HEK293T (cell line): ENCODE measurements at regions not wholly inside any gene's neighbourhood (a gene's known extent, or its start where the extent isn't known, plus 50 kb on each side); places are given as distances from the start of the nearest gene placed in this dataset.
A peak's percentile ranks its signal among the peaks of the same experiment; 100 is the strongest.

ENCODE experiments used
- CTCF ChIA-PET: fragments of 350-600 bp; formaldehyde crosslinking; extraction: SDS; loops from one replicate; lab custom pipeline; 2021; ENCODE audit warnings: antibody characterized with exemption, inconsistent platforms; lab: Yijun Ruan, JAX
- POLR2A ChIA-PET: fragments of 350-600 bp; formaldehyde crosslinking; extraction: SDS; loops from one replicate; lab custom pipeline; 2020; ENCODE audit warnings: antibody characterized with exemption, inconsistent platforms; lab: Yijun Ruan, JAX
- DNase-seq: peaks from one replicate; pipeline ENCODE4 v3.0.0; 2012; ENCODE audit warnings: mixed read lengths; ENCODE audit errors: extremely low spot score
- ARNT ChIP-seq: fragments of 450-650 bp; IDR thresholded peaks from 2 replicates; pipeline ENCODE4 v1.6.1; 2017; ENCODE audit warnings: mild to moderate bottlenecking
- BHLHE40 ChIP-seq: fragments of 450-650 bp; IDR thresholded peaks from 2 replicates; pipeline ENCODE4 v1.6.1; 2016; ENCODE audit warnings: mild to moderate bottlenecking, moderate library complexity, borderline replicate concordance
- CTBP1 ChIP-seq: fragments of 450-650 bp; IDR thresholded peaks from 2 replicates; pipeline ENCODE4 v1.6.1; 2016; ENCODE audit warnings: borderline replicate concordance
- ELF4 ChIP-seq: fragments of 450-650 bp; IDR thresholded peaks from 2 replicates; pipeline ENCODE4 v1.6.1; 2017; ENCODE audit warnings: antibody characterized with exemption
- FOXA1 ChIP-seq: fragments of 450-650 bp; IDR thresholded peaks from 2 replicates; pipeline ENCODE4 v1.6.1; 2016; ENCODE audit warnings: mild to moderate bottlenecking
- FOXK2 ChIP-seq: fragments of 450-650 bp; IDR thresholded peaks from 2 replicates; pipeline ENCODE4 v1.6.1; 2016; ENCODE audit warnings: mild to moderate bottlenecking
- FOXM1 ChIP-seq: fragments of 450-650 bp; IDR thresholded peaks from 2 replicates; pipeline ENCODE4 v1.6.1; 2017; ENCODE audit warnings: mild to moderate bottlenecking, borderline replicate concordance
- HDGF ChIP-seq: fragments of 450-650 bp; IDR thresholded peaks from 2 replicates; pipeline ENCODE4 v1.6.1; 2017; ENCODE audit warnings: antibody characterized with exemption, borderline replicate concordance
- L3MBTL2 ChIP-seq: fragments of 450-650 bp; conservative IDR thresholded peaks from 2 replicates; pipeline ENCODE4 v1.6.1; 2016; ENCODE audit warnings: mild to moderate bottlenecking
- LEF1 ChIP-seq: fragments of 450-650 bp; IDR thresholded peaks from 2 replicates; pipeline ENCODE4 v1.6.1; 2017; ENCODE audit warnings: mild to moderate bottlenecking, borderline replicate concordance
- NFRKB ChIP-seq: fragments of 450-650 bp; IDR thresholded peaks from 2 replicates; pipeline ENCODE4 v1.6.1; 2016; ENCODE audit warnings: mild to moderate bottlenecking, moderate library complexity
- PKNOX1 ChIP-seq: fragments of 450-650 bp; IDR thresholded peaks from 2 replicates; pipeline ENCODE4 v1.6.1; 2016
- SP1 ChIP-seq: fragments of 450-650 bp; IDR thresholded peaks from 2 replicates; pipeline ENCODE4 v1.6.1; 2017
- SUZ12 ChIP-seq: fragments of 450-650 bp; IDR thresholded peaks from 2 replicates; pipeline ENCODE4 v1.6.1; 2016; ENCODE audit warnings: mild to moderate bottlenecking
- TARDBP ChIP-seq: fragments of 450-650 bp; IDR thresholded peaks from 2 replicates; pipeline ENCODE4 v1.6.1; 2016
- ZNF384 ChIP-seq: fragments of 450-650 bp; IDR thresholded peaks from 2 replicates; pipeline ENCODE4 v1.6.1; 2016

GRCh38 chr1:81288689-81289088, 512.0 kb upstream of the ADGRL2 start:
- DNase-seq, result no peak
- CTCF ChIA-PET, result no interaction called here
- no peak for TF ChIP-seq ZNF384
- POLR2A ChIA-PET, result no interaction called here

GRCh38 chr1:81287411-81288080, 513.2 kb upstream of the ADGRL2 start:
- no peak for TF ChIP-seq L3MBTL2
- no peak for TF ChIP-seq TARDBP
- no peak for TF ChIP-seq ZNF384
- TF ChIP-seq NFRKB, result no peak
- TF ChIP-seq CTBP1, result no peak
- no peak for TF ChIP-seq PKNOX1
- TF ChIP-seq SUZ12, result no peak
- no peak for TF ChIP-seq FOXK2
- TF ChIP-seq SP1, result no peak
- TF ChIP-seq FOXM1, result no peak
- no peak for TF ChIP-seq FOXA1
- no peak for TF ChIP-seq ELF4
- DNase-seq, result no peak
- ChIA-PET POLR2A (no interaction called here), CTCF (no interaction called here)

- POLR2A ChIA-PET, result no interaction called here
- TF ChIP-seq CTBP1 (no peak), BHLHE40 (no peak), ZNF384 (no peak), LEF1 (no peak), NFRKB (no peak), FOXA1 (no peak), SP1 (no peak)
- CTCF ChIA-PET, result no interaction called here
- DNase-seq, result no peak
These were observed 530.7 kb upstream of the ADGRL2 start for GRCh38 chr1:81270051-81270450.

- POLR2A ChIA-PET, result no interaction called here
- TF ChIP-seq FOXA1 (no peak), NFRKB (no peak), SUZ12 (no peak), PKNOX1 (no peak; the same call in 1 of the 2 replicates), FOXM1 (no peak), LEF1 (no peak), BHLHE40 (no peak)
- CTCF ChIA-PET, result no interaction called here
- no peak for DNase-seq
These were observed 535.8 kb upstream of the ADGRL2 start for GRCh38 chr1:81264976-81265375.

GRCh38 chr1:81259625-81260411, 540.9 kb upstream of the ADGRL2 start:
- no peak for DNase-seq
- CTCF ChIA-PET, result no interaction called here
- POLR2A ChIA-PET, result no interaction called here
- TF ChIP-seq HDGF (no peak), ZNF384 (no peak), LEF1 (no peak)

GRCh38 chr1:81254560-81254959, 546.2 kb upstream of the ADGRL2 start:
- CTCF ChIA-PET, result no interaction called here
- no peak for TF ChIP-seq LEF1
- no peak for TF ChIP-seq FOXK2
- POLR2A ChIA-PET, result no interaction called here
- DNase-seq, result peak; percentile 65

GRCh38 chr1:81254068-81254467, 546.7 kb upstream of the ADGRL2 start:
- CTCF ChIA-PET, result interaction anchor here (0.5 kb wide), 1 partner anchor 16 kb away, joined by 3 read pairs; no protein-coding TSS in a partner anchor

More at GRCh38 chr1:81254068-81254467, 546.7 kb upstream of the ADGRL2 start:
- TF ChIP-seq NFRKB (no peak), ELF4 (no peak), SUZ12 (no peak), L3MBTL2 (no peak), LEF1 (no peak), CTBP1 (no peak), FOXA1 (no peak), ZNF384 (no peak), ARNT (no peak), TARDBP (no peak), SP1 (no peak), FOXK2 (no peak), BHLHE40 (no peak), FOXM1 (no peak), PKNOX1 (no peak), HDGF (no peak)
- POLR2A ChIA-PET, result no interaction called here
- no peak for DNase-seq
